H1 (cell line): ENCODE measurements at regions not wholly inside any gene's neighbourhood (a gene's known extent, or its start where the extent isn't known, plus 50 kb on each side); places are given as distances from the start of the nearest gene placed in this dataset.

Experiments
- CTCF ChIA-PET: fragments of 300-600 bp; sonication (Branson Sonifier 250); formaldehyde crosslinking; loops from one replicate; lab custom pipeline; 2021; ENCODE audit not compliant: partially characterized antibody; lab: Charles Lee
- POLR2A ChIA-PET: fragments of 300-600 bp; sonication (Branson Sonifier 250); formaldehyde crosslinking; loops from one replicate; lab custom pipeline; 2021; ENCODE audit warnings: inconsistent platforms; ENCODE audit not compliant: partially characterized antibody; lab: Charles Lee
- DNase-seq, 2 experiments: peaks; one replicate each; pipeline versions ENCODE4 v3.0.0 to v3.0.0-alpha.2; 2010 to 2022; ENCODE audit warnings: low spot score in 2 of 2, low read depth in 1 of 2, mixed read lengths in 1 of 2
- FAIRE-seq: peaks from 2 replicates; lab custom pipeline; 2011; peaks lifted over from hg19 to GRCh38; lab: Jason Lieb, UNC
- H2AFZ ChIP-seq: 2 replicates; pipeline ENCODE4 v1.8.1; 2012; ENCODE audit warnings: low read length, inconsistent platforms
- H2AK5ac ChIP-seq: 2 replicates; pipeline ENCODE4 v1.6.1; 2013; ENCODE audit warnings: low read depth, low read length
- H2BK120ac ChIP-seq: replicated peaks from 2 replicates; pipeline ENCODE3; 2013; ENCODE audit warnings: low read depth, low read length, inconsistent platforms
- H2BK12ac ChIP-seq: 2 replicates; pipeline ENCODE4 v1.6.1; 2013; ENCODE audit warnings: low read depth, low read length
- H2BK15ac ChIP-seq: 2 replicates; pipeline ENCODE4 v1.6.1; 2013; ENCODE audit warnings: low read length
- H2BK20ac ChIP-seq: 2 replicates; pipeline ENCODE4 v1.6.1; 2013; ENCODE audit warnings: low read length
- H2BK5ac ChIP-seq: 2 replicates; pipeline ENCODE4 v1.6.1; 2013; ENCODE audit warnings: low read depth, low read length
- H3K14ac ChIP-seq: 2 replicates; pipeline ENCODE4 v1.6.1; 2013; ENCODE audit warnings: inconsistent platforms; ENCODE audit not compliant: insufficient read length
- H3K18ac ChIP-seq: 2 replicates; pipeline ENCODE4 v1.6.1; 2013; ENCODE audit warnings: low read length; ENCODE audit errors: extremely low read depth
- H3K23ac ChIP-seq: 2 replicates; pipeline ENCODE4 v1.6.1; 2013; ENCODE audit warnings: inconsistent platforms; ENCODE audit not compliant: insufficient read length
- H3K23me2 ChIP-seq: 2 replicates; pipeline ENCODE4 v1.6.1; 2013; ENCODE audit warnings: low read depth, low read length
- H3K27ac ChIP-seq: 2 replicates; pipeline ENCODE4 v1.6.1; 2011; ENCODE audit warnings: low read depth, low read length, inconsistent platforms
- H3K27me3 ChIP-seq, 4 experiments: replicated peaks in 1 of 4; 1 replicate in 1 of 4; 2 replicates in 3 of 4; pipeline versions ENCODE4 v1.6.1 to v1.8.1; 2011 to 2013; ENCODE audit warnings: low read length in 3 of 4, mild to moderate bottlenecking in 3 of 4, inconsistent platforms in 2 of 4, mixed read lengths in 2 of 4, moderate library complexity in 1 of 4; ENCODE audit not compliant: control insufficient read depth in 3 of 4, insufficient read depth in 3 of 4; ENCODE audit errors: extremely low read depth in 1 of 4
- H3K36me3 ChIP-seq, 4 experiments: 2 replicates each; pipeline versions ENCODE4 v1.6.1 to v1.8.1; 2011 to 2013; ENCODE audit warnings: mild to moderate bottlenecking in 4 of 4, low read length in 3 of 4, moderate library complexity in 2 of 4, control low read depth in 1 of 4, inconsistent platforms in 1 of 4; ENCODE audit not compliant: insufficient read depth in 4 of 4, control insufficient read depth in 2 of 4
- H3K4ac ChIP-seq: replicated peaks from 2 replicates; pipeline ENCODE3; 2013; ENCODE audit warnings: low read length, low read depth, mixed read lengths, inconsistent platforms; ENCODE audit not compliant: insufficient read length
- H3K4me1 ChIP-seq, 4 experiments: replicated peaks in 1 of 4; 1 replicate in 1 of 4; 2 replicates in 3 of 4; pipeline versions ENCODE4 v1.6.1 to v1.8.1; 2011 to 2013; ENCODE audit warnings: low read length in 3 of 4, inconsistent platforms in 2 of 4, mixed read lengths in 1 of 4; ENCODE audit not compliant: insufficient read depth in 4 of 4, control insufficient read depth in 3 of 4
- H3K4me2 ChIP-seq, 2 experiments: 2 replicates each; pipeline versions ENCODE4 v1.6.1 to v1.8.1; 2011 to 2013; ENCODE audit warnings: low read depth in 2 of 2, low read length in 2 of 2, control low read depth in 1 of 2, inconsistent platforms in 1 of 2, mild to moderate bottlenecking in 1 of 2; ENCODE audit not compliant: insufficient read depth in 1 of 2
- H3K4me3 ChIP-seq, 4 experiments: fragments of 200-600, 300-600 bp in 1 of 4; sonication (generic), shearing (Covaris generic), sonication (Bioruptor Twin) in 1 of 4; 2 replicates each; pipeline versions ENCODE4 v1.5.1 to v1.8.1; 2011 to 2016; ENCODE audit warnings: low read length in 4 of 4, low read depth in 3 of 4, control low read depth in 2 of 4, inconsistent platforms in 2 of 4, mild to moderate bottlenecking in 2 of 4, mixed read lengths in 1 of 4, moderate library complexity in 1 of 4; ENCODE audit not compliant: insufficient read depth in 2 of 4; ENCODE audit errors: extremely low read depth in 1 of 4
- H3K56ac ChIP-seq: replicated peaks from 2 replicates; pipeline ENCODE3; 2013; ENCODE audit warnings: low read depth, mild to moderate bottlenecking, mixed read lengths, low read length, inconsistent platforms; ENCODE audit not compliant: insufficient read length
- H3K79me1 ChIP-seq: 2 replicates; pipeline ENCODE4 v1.6.1; 2013; ENCODE audit warnings: low read depth, low read length, control low read depth
- H3K79me2 ChIP-seq, 2 experiments: 2 replicates each; pipeline versions ENCODE4 v1.6.1 to v1.8.1; 2012 to 2013; ENCODE audit warnings: low read length in 2 of 2, mild to moderate bottlenecking in 2 of 2, inconsistent platforms in 1 of 2; ENCODE audit not compliant: insufficient read depth in 2 of 2, control insufficient read depth in 1 of 2
- H3K9ac ChIP-seq, 4 experiments: replicated peaks in 1 of 4; 1 replicate in 1 of 4; 2 replicates in 3 of 4; pipeline versions ENCODE4 v1.6.1 to v1.8.1; 2011 to 2013; ENCODE audit warnings: low read depth in 3 of 4, low read length in 3 of 4, control low read depth in 2 of 4, mild to moderate bottlenecking in 2 of 4, moderate library complexity in 2 of 4, inconsistent platforms in 1 of 4; ENCODE audit errors: extremely low read depth in 1 of 4
- H3K9me3 ChIP-seq, 2 experiments: 2 replicates each; pipeline versions ENCODE4 v1.6.1 to v1.8.1; 2012 to 2013; ENCODE audit warnings: mild to moderate bottlenecking in 2 of 2, moderate library complexity in 2 of 2, control low read depth in 1 of 2, inconsistent platforms in 1 of 2, low read depth in 1 of 2, low read length in 1 of 2, mixed read lengths in 1 of 2; ENCODE audit not compliant: insufficient read depth in 2 of 2
- H4K20me1 ChIP-seq, 2 experiments: replicated peaks in 1 of 2; 2 replicates each; pipeline versions ENCODE3 to v1.8.1; 2011 to 2013; ENCODE audit warnings: inconsistent platforms in 2 of 2, low read length in 2 of 2, mild to moderate bottlenecking in 1 of 2; ENCODE audit not compliant: insufficient read depth in 2 of 2, control insufficient read depth in 1 of 2
- H4K5ac ChIP-seq: 2 replicates; pipeline ENCODE4 v1.6.1; 2013; ENCODE audit warnings: low read length, low read depth, mixed read lengths, inconsistent platforms; ENCODE audit not compliant: insufficient read length
- H4K8ac ChIP-seq: 2 replicates; pipeline ENCODE4 v1.8.0; 2013; ENCODE audit warnings: mild to moderate bottlenecking, moderate library complexity, low read length, inconsistent platforms; ENCODE audit not compliant: insufficient read depth; ENCODE audit errors: extremely low read depth
- H4K91ac ChIP-seq: replicated peaks from 2 replicates; pipeline ENCODE3; 2013; ENCODE audit warnings: low read length, mixed read lengths, inconsistent platforms; ENCODE audit not compliant: insufficient read length
- ATF2 ChIP-seq: IDR thresholded peaks from 2 replicates; pipeline ENCODE4 v1.6.1; 2012; ENCODE audit warnings: low read length, inconsistent platforms
- CBX5 ChIP-seq: fragments of 300-800, 300-1000 bp; sonication (generic); IDR thresholded peaks from 2 replicates; pipeline ENCODE4 v1.7.1; 2016; ENCODE audit warnings: antibody characterized with exemption, low read length, low read depth
- CHD1 ChIP-seq: IDR thresholded peaks from 2 replicates; pipeline ENCODE4 v1.6.1; 2012; ENCODE audit warnings: low read depth, low read length, improper control_type of control experiment
- CHD2 ChIP-seq: IDR thresholded peaks from 2 replicates; pipeline ENCODE4 v1.6.1; 2012; ENCODE audit warnings: low read length, improper control_type of control experiment
- CREB1 ChIP-seq: IDR thresholded peaks from 2 replicates; pipeline ENCODE4 v1.6.1; 2012; ENCODE audit warnings: inconsistent platforms
- GABPA ChIP-seq: IDR thresholded peaks from 2 replicates; pipeline ENCODE4 v1.6.1; 2011; ENCODE audit warnings: mild to moderate bottlenecking, low read length, moderate library complexity, borderline replicate concordance; ENCODE audit not compliant: insufficient read depth
- KDM5A ChIP-seq: fragments of 200-600 bp; IDR thresholded peaks from 2 replicates; pipeline ENCODE4 v1.7.1; 2012; ENCODE audit warnings: mild to moderate bottlenecking, low read length, inconsistent platforms, mixed read lengths
- POU5F1 ChIP-seq: IDR thresholded peaks from 2 replicates; pipeline ENCODE4 v1.6.1; 2011; ENCODE audit warnings: low read depth, mild to moderate bottlenecking, low read length, moderate library complexity
- RAD21 ChIP-seq, 2 experiments: IDR thresholded peaks in 1 of 2; conservative IDR thresholded peaks in 1 of 2; 2 replicates each; pipeline ENCODE4 v1.6.1; 2011; ENCODE audit warnings: low read depth in 2 of 2, low read length in 2 of 2, improper control_type of control experiment in 1 of 2, inconsistent platforms in 1 of 2, mild to moderate bottlenecking in 1 of 2, moderate library complexity in 1 of 2
- SP4 ChIP-seq: IDR thresholded peaks from 2 replicates; pipeline ENCODE4 v1.6.1; 2012; ENCODE audit warnings: low read length, inconsistent platforms
- WGBS, 2 experiments: shearing (Covaris generic) in 1 of 2; methylation state at CpG; one replicate each; pipeline versions ENCODE4 v1.1.6 to v1.1.7; 2013 to 2015; ENCODE audit warnings: low lambda C conversion rate in 2 of 2, mixed read lengths in 2 of 2, inconsistent platforms in 1 of 2, low coverage in 1 of 2, missing lambda C conversion rate in 1 of 2; ENCODE audit not compliant: insufficient replicate concordance in 2 of 2, insufficient coverage in 1 of 2, insufficient read length in 1 of 2; ENCODE audit errors: extremely low coverage in 1 of 2, missing lambda C conversion rate in 1 of 2; 5-methylcytosine and 5-hydroxymethylcytosine counted together

DNA sequence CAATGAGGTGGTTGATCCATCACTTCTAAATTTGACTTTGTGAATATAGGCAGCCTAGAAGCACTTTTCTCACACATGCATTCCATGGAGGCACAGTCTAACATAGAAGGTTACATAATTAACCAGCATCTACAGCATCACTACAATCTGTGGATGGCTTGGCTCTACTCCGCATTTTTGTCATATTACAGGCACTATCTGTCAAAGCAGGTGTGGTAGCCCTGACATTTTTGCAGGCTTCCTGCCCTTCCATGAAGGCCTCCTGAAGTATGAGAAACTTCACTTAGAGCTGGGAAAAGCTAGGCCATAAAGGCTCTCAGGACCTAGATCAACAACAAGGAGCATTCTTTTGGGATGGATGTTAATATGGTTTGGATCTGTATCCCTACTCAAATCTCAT, 378.0 kb downstream of the ANXA1 start:
- no peak overlapping the region for H2AFZ ChIP-seq

More for the DNA sequence above, 378.0 kb downstream of the ANXA1 start:
- no peaks in the 10 kb centered on the region for H3K36me3 ChIP-seq
- H3K4me1 ChIP-seq = no peaks in the 10 kb centered on the region
- no peaks in the 10 kb centered on the region for H3K79me1 ChIP-seq
- DNase-seq (no peak), FAIRE-seq (no peak)
- H3K23ac ChIP-seq = no peak overlapping the region
- WGBS, 2 experiments = 84% methylated on average over 1 of the region's 1 CpG; no CpG with 5 or more reads in 1 of the 2 experiments
- H3K27me3 ChIP-seq = no peaks in the 10 kb centered on the region
- TF ChIP-seq GABPA = no peak
- no peak for TF ChIP-seq CHD2
- no peak for TF ChIP-seq CREB1
- TF ChIP-seq RAD21 (IDR thresholded peaks at IDR 0.05 in 1 of 2, conservative IDR thresholded peaks at IDR 0.05 in 1 of 2; ENCODE audit: low read depth in 2 of 2, low read length in 2 of 2) = no peak
- no peak for TF ChIP-seq POU5F1
- no peak for TF ChIP-seq CHD1
- TF ChIP-seq ATF2 = no peak
- no peak for TF ChIP-seq CBX5
- TF ChIP-seq KDM5A = no peak
- TF ChIP-seq SP4 = no peak
- H3K18ac ChIP-seq = no peak overlapping the region
- H2BK20ac ChIP-seq = no peak overlapping the region
- CTCF ChIA-PET = no interaction called here
- H3K4me2 ChIP-seq = no peak overlapping the region
- no peak overlapping the region for H3K4ac ChIP-seq
- POLR2A ChIA-PET = no interaction called here
- H2BK5ac ChIP-seq = no peak overlapping the region
- no peak overlapping the region for H3K14ac ChIP-seq
- no peaks in the 10 kb centered on the region for H4K20me1 ChIP-seq
- H4K5ac ChIP-seq = no peak overlapping the region
- no peaks in the 10 kb centered on the region for H3K23me2 ChIP-seq
- no peak overlapping the region for H3K4me3 ChIP-seq
- H4K8ac ChIP-seq = no peak overlapping the region
- no peak overlapping the region for H2AK5ac ChIP-seq
- no peak overlapping the region for H4K91ac ChIP-seq
- no peak overlapping the region for H2BK12ac ChIP-seq
- H2BK15ac ChIP-seq = no peak overlapping the region
- no peak overlapping the region for H2BK120ac ChIP-seq
- H3K9me3 ChIP-seq = peaks cover 3 to 8% of the 10 kb centered on the region in 2 experiments; a peak in 2 of 4 replicates
- no peak overlapping the region; a peak in 1 of 7 replicates for H3K9ac ChIP-seq
- H3K56ac ChIP-seq = no peak overlapping the region
- H3K27ac ChIP-seq = no peak overlapping the region
- no peaks in the 10 kb centered on the region for H3K79me2 ChIP-seq
